ENCODE measurements at regions not wholly inside any gene's neighbourhood (a gene's known extent, or its start where the extent isn't known, plus 50 kb on each side); places are given as distances from the start of the nearest gene placed in this dataset.

DNA sequence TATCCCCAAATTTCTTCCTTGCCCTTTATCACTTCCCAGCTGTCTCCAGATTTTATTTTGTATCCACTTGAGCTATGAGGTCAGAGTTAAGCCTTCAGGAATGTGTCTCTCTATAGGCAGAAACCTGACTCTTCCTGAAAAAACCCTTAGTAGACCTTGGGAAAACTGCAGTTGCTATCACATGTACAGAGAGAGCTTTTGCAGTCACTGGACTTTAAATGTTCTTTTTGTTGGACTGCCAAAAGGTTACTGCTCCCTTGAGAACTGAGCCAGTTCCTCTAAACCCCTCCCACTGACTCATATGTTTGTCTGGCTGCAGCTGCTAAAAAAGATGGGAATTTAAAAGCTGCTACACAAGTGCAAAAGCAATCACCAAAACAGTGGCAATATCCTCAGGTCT is 169.1 kb upstream of the CCDC54 start:
- ChIA-PET POLR2A (no interaction called here), CTCF (no interaction called here)
- Histone ChIP-seq H3K4me1 (ENCODE audit: control extremely low read depth in 1 of 4, control insufficient read depth in 4 of 4, insufficient read depth in 4 of 4, low read length in 3 of 4) (no peaks in the 10 kb centered on the region), H3K36me3 (ENCODE audit: control insufficient read depth in 4 of 4, insufficient read depth in 4 of 4, low read length in 3 of 4) (no peaks in the 10 kb centered on the region), H3K4me3 (ENCODE audit: control insufficient read depth in 1 of 7, extremely low read depth in 1 of 7, insufficient read depth in 4 of 7, low read depth in 2 of 7, low read length in 6 of 7) (no peak overlapping the region), H3K9me3 (ENCODE audit: control extremely low read depth in 1 of 5, control insufficient read depth in 4 of 5, insufficient read depth in 2 of 5, low read depth in 1 of 5, low read length in 4 of 5) (no peaks in the 10 kb centered on the region), H3K27ac (ENCODE audit: insufficient read depth in 1 of 2, low read depth in 1 of 2, low read length in 2 of 2, poor library complexity in 1 of 2, severe bottlenecking in 2 of 2) (no peak overlapping the region), H3K27me3 (replicated peaks in 2 of 5; ENCODE audit: control insufficient read depth in 4 of 5, insufficient read depth in 5 of 5, low read length in 4 of 5) (peaks cover 0 to 2% (median 0%) of the 10 kb centered on the region in 5 experiments)
- no peak for DNase-seq

DNA sequence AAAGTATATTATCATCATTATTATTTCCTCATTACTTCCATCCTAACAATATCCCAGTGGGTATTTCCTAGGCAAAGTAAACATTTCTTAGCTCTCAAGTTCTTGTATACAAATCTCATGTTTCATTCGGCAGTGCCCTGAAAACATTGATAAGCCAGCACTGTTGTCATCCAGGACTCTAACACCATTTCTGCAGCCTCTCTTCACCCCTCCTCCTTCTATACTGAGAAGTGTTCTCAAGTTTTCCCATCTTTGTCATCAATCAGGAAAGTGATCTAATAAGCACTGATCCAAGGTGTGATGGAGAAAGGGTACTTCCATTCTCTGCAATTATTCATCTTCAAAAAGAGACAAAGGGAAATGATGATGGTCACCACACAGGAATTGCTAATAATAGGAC is 168.4 kb upstream of the CCDC54 start:
- 100% methylated on average over 1 of the region's 1 CpG for whole genome bisulfite sequencing (ENCODE audit: insufficient coverage)
- no peak overlapping the region for H3K27ac ChIP-seq (ENCODE audit: insufficient read depth in 1 of 2, low read depth in 1 of 2, low read length in 2 of 2, poor library complexity in 1 of 2, severe bottlenecking in 2 of 2)
- POLR2A ChIA-PET = no interaction called here

DNA sequence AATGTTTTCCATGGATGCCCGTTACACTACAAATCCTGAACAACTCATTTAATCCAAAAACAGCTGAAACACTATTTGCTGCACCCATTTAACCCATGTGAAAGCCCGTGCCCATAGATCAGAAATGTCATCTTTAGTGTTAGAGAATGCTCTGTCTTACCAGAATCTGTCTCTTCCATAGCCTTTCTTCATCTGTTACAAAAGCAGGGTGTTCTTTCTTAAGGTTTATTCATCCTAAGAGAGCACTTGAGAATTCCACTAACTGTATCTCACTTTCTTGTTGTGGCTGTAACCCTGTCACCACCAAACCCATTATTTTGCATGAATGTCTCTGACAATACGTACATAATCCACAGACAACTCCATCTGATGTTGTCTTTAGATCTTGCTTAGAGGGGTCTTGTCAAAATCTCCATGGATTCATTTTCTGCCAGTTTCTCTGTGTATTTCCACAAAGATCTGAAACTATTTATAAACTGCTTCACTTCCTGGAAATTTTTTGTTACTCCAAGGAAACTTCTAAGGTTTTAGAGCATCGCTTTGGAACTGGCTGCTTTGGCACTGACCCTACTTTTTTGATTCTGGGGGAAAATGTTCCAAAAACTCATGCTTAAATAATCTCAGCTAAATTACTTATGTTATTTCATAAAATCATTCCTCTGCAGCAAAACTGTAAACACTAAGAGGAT is 167.8 kb upstream of the CCDC54 start:
- 100% methylated on average over 3 of the region's 4 CpGs for WGBS (ENCODE audit: insufficient coverage)
- CTCF ChIA-PET = interaction anchor here (0.6 kb wide), 1 partner anchor 1727 kb away, joined by 3 read pairs; no protein-coding TSS in a partner anchor
- no peak for DNase-seq
- Histone ChIP-seq H3K36me3 (ENCODE audit: control insufficient read depth in 4 of 4, insufficient read depth in 4 of 4, low read length in 3 of 4) (no peaks in the 10 kb centered on the region), H3K9me3 (ENCODE audit: control extremely low read depth in 1 of 5, control insufficient read depth in 4 of 5, insufficient read depth in 2 of 5, low read depth in 1 of 5, low read length in 4 of 5) (no peaks in the 10 kb centered on the region), H3K27ac (ENCODE audit: insufficient read depth in 1 of 2, low read depth in 1 of 2, low read length in 2 of 2, poor library complexity in 1 of 2, severe bottlenecking in 2 of 2) (no peak overlapping the region), H3K4me1 (ENCODE audit: control extremely low read depth in 1 of 4, control insufficient read depth in 4 of 4, insufficient read depth in 4 of 4, low read length in 3 of 4) (no peaks in the 10 kb centered on the region), H3K27me3 (replicated peaks in 2 of 5; ENCODE audit: control insufficient read depth in 4 of 5, insufficient read depth in 5 of 5, low read length in 4 of 5) (peaks cover 0 to 2% (median 0%) of the 10 kb centered on the region in 5 experiments), H3K4me3 (ENCODE audit: control insufficient read depth in 1 of 7, extremely low read depth in 1 of 7, insufficient read depth in 4 of 7, low read depth in 2 of 7, low read length in 6 of 7) (no peak overlapping the region)
- POLR2A ChIA-PET = no interaction called here

More for the DNA sequence above, 168.4 kb upstream of the CCDC54 start:
- peaks cover 0 to 2% (median 0%) of the 10 kb centered on the region in 5 experiments for H3K27me3 ChIP-seq (replicated peaks in 2 of 5; ENCODE audit: control insufficient read depth in 4 of 5, insufficient read depth in 5 of 5, low read length in 4 of 5)
- CTCF ChIA-PET = no interaction called here
- H3K9me3 ChIP-seq (ENCODE audit: control extremely low read depth in 1 of 5, control insufficient read depth in 4 of 5, insufficient read depth in 2 of 5, low read depth in 1 of 5, low read length in 4 of 5) = no peaks in the 10 kb centered on the region
- DNase-seq = no peak
- H3K36me3 ChIP-seq (ENCODE audit: control insufficient read depth in 4 of 4, insufficient read depth in 4 of 4, low read length in 3 of 4) = no peaks in the 10 kb centered on the region
- no peak overlapping the region for H3K4me3 ChIP-seq (ENCODE audit: control insufficient read depth in 1 of 7, extremely low read depth in 1 of 7, insufficient read depth in 4 of 7, low read depth in 2 of 7, low read length in 6 of 7)
- H3K4me1 ChIP-seq (ENCODE audit: control extremely low read depth in 1 of 4, control insufficient read depth in 4 of 4, insufficient read depth in 4 of 4, low read length in 3 of 4) = no peaks in the 10 kb centered on the region

- H3K27ac ChIP-seq (ENCODE audit: insufficient read depth in 1 of 2, low read depth in 1 of 2, low read length in 2 of 2, poor library complexity in 1 of 2, severe bottlenecking in 2 of 2) = no peak overlapping the region
- 100% methylated on average over 1 of the region's 1 CpG for WGBS (ENCODE audit: insufficient coverage)
Measured at GRCh38 chr3:107211608-107212007, 165.6 kb upstream of the CCDC54 start.

GRCh38 chr3:107212618-107213017 is 164.6 kb upstream of the CCDC54 start:
- Histone ChIP-seq H3K36me3 (ENCODE audit: control insufficient read depth in 4 of 4, insufficient read depth in 4 of 4, low read length in 3 of 4) (no peaks in the 10 kb centered on the region), H3K27ac (ENCODE audit: insufficient read depth in 1 of 2, low read depth in 1 of 2, low read length in 2 of 2, poor library complexity in 1 of 2, severe bottlenecking in 2 of 2) (no peak overlapping the region), H3K4me3 (ENCODE audit: control insufficient read depth in 1 of 7, extremely low read depth in 1 of 7, insufficient read depth in 4 of 7, low read depth in 2 of 7, low read length in 6 of 7) (no peak overlapping the region), H3K9me3 (ENCODE audit: control extremely low read depth in 1 of 5, control insufficient read depth in 4 of 5, insufficient read depth in 2 of 5, low read depth in 1 of 5, low read length in 4 of 5) (peaks cover 0 to 4% (median 0%) of the 10 kb centered on the region in 5 experiments), H3K27me3 (replicated peaks in 2 of 5; ENCODE audit: control insufficient read depth in 4 of 5, insufficient read depth in 5 of 5, low read length in 4 of 5) (peaks cover 0 to 2% (median 0%) of the 10 kb centered on the region in 5 experiments), H3K4me1 (ENCODE audit: control extremely low read depth in 1 of 4, control insufficient read depth in 4 of 4, insufficient read depth in 4 of 4, low read length in 3 of 4) (no peaks in the 10 kb centered on the region)
- ChIA-PET CTCF (no interaction called here), POLR2A (no interaction called here)
- WGBS (ENCODE audit: insufficient coverage) = 96% methylated on average over 3 of the region's 3 CpGs
- DNase-seq = no peak

More at GRCh38 chr3:107211608-107212007, 165.6 kb upstream of the CCDC54 start:
- H3K4me3 ChIP-seq (ENCODE audit: control insufficient read depth in 1 of 7, extremely low read depth in 1 of 7, insufficient read depth in 4 of 7, low read depth in 2 of 7, low read length in 6 of 7) = no peak overlapping the region
- peaks cover 0 to 4% (median 0%) of the 10 kb centered on the region in 5 experiments for H3K9me3 ChIP-seq (ENCODE audit: control extremely low read depth in 1 of 5, control insufficient read depth in 4 of 5, insufficient read depth in 2 of 5, low read depth in 1 of 5, low read length in 4 of 5)
- ChIA-PET POLR2A (no interaction called here), CTCF (no interaction called here)
- no peaks in the 10 kb centered on the region for H3K4me1 ChIP-seq (ENCODE audit: control extremely low read depth in 1 of 4, control insufficient read depth in 4 of 4, insufficient read depth in 4 of 4, low read length in 3 of 4)
- DNase-seq = no peak
- H3K27me3 ChIP-seq (replicated peaks in 2 of 5; ENCODE audit: control insufficient read depth in 4 of 5, insufficient read depth in 5 of 5, low read length in 4 of 5) = peaks cover 0 to 2% (median 0%) of the 10 kb centered on the region in 5 experiments
- no peaks in the 10 kb centered on the region for H3K36me3 ChIP-seq (ENCODE audit: control insufficient read depth in 4 of 4, insufficient read depth in 4 of 4, low read length in 3 of 4)

DNA sequence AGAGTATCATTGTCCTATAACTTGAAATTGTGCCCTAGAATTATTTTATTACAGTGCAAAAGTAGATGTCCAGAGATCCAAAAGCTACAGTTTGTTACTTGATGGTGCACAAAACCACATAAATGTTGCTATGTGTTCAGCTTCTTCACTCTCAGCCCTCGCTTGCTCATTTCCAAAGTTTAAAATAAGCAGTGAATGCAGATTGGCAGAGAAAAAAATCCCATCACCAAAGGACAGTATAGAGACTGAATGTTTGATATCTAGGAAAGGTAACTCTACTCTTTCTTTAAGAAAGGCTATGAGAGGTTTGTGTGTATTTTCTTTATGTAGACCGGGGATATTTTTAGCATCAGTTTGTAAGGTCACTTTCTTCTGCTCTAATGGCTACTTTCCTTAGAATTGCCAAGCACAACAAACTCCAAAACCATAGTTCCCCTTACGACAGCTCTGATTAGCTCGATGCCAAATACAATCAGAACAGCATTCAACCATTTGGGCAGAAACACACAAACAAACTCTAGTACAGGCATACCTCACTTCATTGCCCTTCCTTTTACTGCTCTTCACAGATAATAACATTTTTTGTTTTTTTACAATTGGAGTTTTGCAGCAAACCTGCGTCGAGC is 164.1 kb upstream of the CCDC54 start:
- no peaks in the 10 kb centered on the region for H3K27me3 ChIP-seq (replicated peaks in 2 of 5; ENCODE audit: control insufficient read depth in 4 of 5, insufficient read depth in 5 of 5, low read length in 4 of 5)
- H3K4me3 ChIP-seq (ENCODE audit: control insufficient read depth in 1 of 7, extremely low read depth in 1 of 7, insufficient read depth in 4 of 7, low read depth in 2 of 7, low read length in 6 of 7) = no peak overlapping the region
- H3K27ac ChIP-seq (ENCODE audit: insufficient read depth in 1 of 2, low read depth in 1 of 2, low read length in 2 of 2, poor library complexity in 1 of 2, severe bottlenecking in 2 of 2) = no peak overlapping the region
- no peaks in the 10 kb centered on the region for H3K4me1 ChIP-seq (ENCODE audit: control extremely low read depth in 1 of 4, control insufficient read depth in 4 of 4, insufficient read depth in 4 of 4, low read length in 3 of 4)
- no peak for DNase-seq
- CTCF ChIA-PET = no interaction called here
- POLR2A ChIA-PET = no interaction called here
- WGBS (ENCODE audit: insufficient coverage) = 100% methylated on average over 5 of the region's 6 CpGs
- peaks cover 0 to 4% (median 0%) of the 10 kb centered on the region in 5 experiments for H3K9me3 ChIP-seq (ENCODE audit: control extremely low read depth in 1 of 5, control insufficient read depth in 4 of 5, insufficient read depth in 2 of 5, low read depth in 1 of 5, low read length in 4 of 5)
- no peaks in the 10 kb centered on the region for H3K36me3 ChIP-seq (ENCODE audit: control insufficient read depth in 4 of 4, insufficient read depth in 4 of 4, low read length in 3 of 4)

DNA sequence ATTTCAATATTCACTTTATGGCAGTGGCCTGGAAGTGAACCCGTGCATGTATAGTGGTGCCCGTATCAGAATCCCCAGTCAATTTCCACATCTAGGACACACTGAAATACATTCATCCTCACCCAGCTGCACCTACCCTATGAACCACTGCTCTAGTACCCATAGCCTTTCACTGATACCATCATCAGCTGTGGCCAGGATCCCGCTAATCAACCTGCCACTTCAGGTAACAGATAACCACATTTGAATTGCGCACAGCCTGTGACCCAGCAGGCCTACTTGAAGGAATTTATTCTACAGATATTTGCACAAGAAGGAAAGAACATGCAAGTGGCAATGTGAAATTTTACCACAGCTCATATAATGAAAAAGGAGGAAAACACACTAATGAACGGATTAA is 161.0 kb upstream of the CCDC54 start:
- 94% methylated on average over 3 of the region's 5 CpGs for WGBS (ENCODE audit: insufficient coverage)
- Histone ChIP-seq H3K9me3 (ENCODE audit: control extremely low read depth in 1 of 5, control insufficient read depth in 4 of 5, insufficient read depth in 2 of 5, low read depth in 1 of 5, low read length in 4 of 5) (peaks cover 0 to 4% (median 0%) of the 10 kb centered on the region in 5 experiments), H3K4me3 (ENCODE audit: control insufficient read depth in 1 of 7, extremely low read depth in 1 of 7, insufficient read depth in 4 of 7, low read depth in 2 of 7, low read length in 6 of 7) (no peak overlapping the region), H3K4me1 (ENCODE audit: control extremely low read depth in 1 of 4, control insufficient read depth in 4 of 4, insufficient read depth in 4 of 4, low read length in 3 of 4) (no peaks in the 10 kb centered on the region), H3K27ac (ENCODE audit: insufficient read depth in 1 of 2, low read depth in 1 of 2, low read length in 2 of 2, poor library complexity in 1 of 2, severe bottlenecking in 2 of 2) (no peak overlapping the region), H3K36me3 (ENCODE audit: control insufficient read depth in 4 of 4, insufficient read depth in 4 of 4, low read length in 3 of 4) (no peaks in the 10 kb centered on the region), H3K27me3 (replicated peaks in 2 of 5; ENCODE audit: control insufficient read depth in 4 of 5, insufficient read depth in 5 of 5, low read length in 4 of 5) (no peaks in the 10 kb centered on the region)
- POLR2A ChIA-PET = no interaction called here
- DNase-seq = no peak
- CTCF ChIA-PET = no interaction called here

All from common myeloid progenitor, CD34-positive (primary cell).